H1 (cell line): ENCODE measurements at regions not wholly inside any gene's neighbourhood (a gene's known extent, or its start where the extent isn't known, plus 50 kb on each side); places are given as distances from the start of the nearest gene placed in this dataset.

Experiments
- CTCF ChIA-PET: fragments of 300-600 bp; sonication (Branson Sonifier 250); formaldehyde crosslinking; loops from one replicate; lab custom pipeline; 2021; ENCODE audit not compliant: partially characterized antibody; lab: Charles Lee
- POLR2A ChIA-PET: fragments of 300-600 bp; sonication (Branson Sonifier 250); formaldehyde crosslinking; loops from one replicate; lab custom pipeline; 2021; ENCODE audit warnings: inconsistent platforms; ENCODE audit not compliant: partially characterized antibody; lab: Charles Lee
- DNase-seq, 2 experiments: peaks; one replicate each; pipeline versions ENCODE4 v3.0.0 to v3.0.0-alpha.2; 2010 to 2022; ENCODE audit warnings: low spot score in 2 of 2, low read depth in 1 of 2, mixed read lengths in 1 of 2
- FAIRE-seq: peaks from 2 replicates; lab custom pipeline; 2011; peaks lifted over from hg19 to GRCh38; lab: Jason Lieb, UNC
- H2AFZ ChIP-seq: 2 replicates; pipeline ENCODE4 v1.8.1; 2012; ENCODE audit warnings: low read length, inconsistent platforms
- H2AK5ac ChIP-seq: 2 replicates; pipeline ENCODE4 v1.6.1; 2013; ENCODE audit warnings: low read depth, low read length
- H2BK120ac ChIP-seq: replicated peaks from 2 replicates; pipeline ENCODE3; 2013; ENCODE audit warnings: low read depth, low read length, inconsistent platforms
- H2BK12ac ChIP-seq: 2 replicates; pipeline ENCODE4 v1.6.1; 2013; ENCODE audit warnings: low read depth, low read length
- H2BK15ac ChIP-seq: 2 replicates; pipeline ENCODE4 v1.6.1; 2013; ENCODE audit warnings: low read length
- H2BK20ac ChIP-seq: 2 replicates; pipeline ENCODE4 v1.6.1; 2013; ENCODE audit warnings: low read length
- H2BK5ac ChIP-seq: 2 replicates; pipeline ENCODE4 v1.6.1; 2013; ENCODE audit warnings: low read depth, low read length
- H3K14ac ChIP-seq: 2 replicates; pipeline ENCODE4 v1.6.1; 2013; ENCODE audit warnings: inconsistent platforms; ENCODE audit not compliant: insufficient read length
- H3K18ac ChIP-seq: 2 replicates; pipeline ENCODE4 v1.6.1; 2013; ENCODE audit warnings: low read length; ENCODE audit errors: extremely low read depth
- H3K23ac ChIP-seq: 2 replicates; pipeline ENCODE4 v1.6.1; 2013; ENCODE audit warnings: inconsistent platforms; ENCODE audit not compliant: insufficient read length
- H3K23me2 ChIP-seq: 2 replicates; pipeline ENCODE4 v1.6.1; 2013; ENCODE audit warnings: low read depth, low read length
- H3K27ac ChIP-seq: 2 replicates; pipeline ENCODE4 v1.6.1; 2011; ENCODE audit warnings: low read depth, low read length, inconsistent platforms
- H3K27me3 ChIP-seq, 4 experiments: replicated peaks in 1 of 4; 1 replicate in 1 of 4; 2 replicates in 3 of 4; pipeline versions ENCODE4 v1.6.1 to v1.8.1; 2011 to 2013; ENCODE audit warnings: low read length in 3 of 4, mild to moderate bottlenecking in 3 of 4, inconsistent platforms in 2 of 4, mixed read lengths in 2 of 4, moderate library complexity in 1 of 4; ENCODE audit not compliant: control insufficient read depth in 3 of 4, insufficient read depth in 3 of 4; ENCODE audit errors: extremely low read depth in 1 of 4
- H3K36me3 ChIP-seq, 4 experiments: 2 replicates each; pipeline versions ENCODE4 v1.6.1 to v1.8.1; 2011 to 2013; ENCODE audit warnings: mild to moderate bottlenecking in 4 of 4, low read length in 3 of 4, moderate library complexity in 2 of 4, control low read depth in 1 of 4, inconsistent platforms in 1 of 4; ENCODE audit not compliant: insufficient read depth in 4 of 4, control insufficient read depth in 2 of 4
- H3K4ac ChIP-seq: replicated peaks from 2 replicates; pipeline ENCODE3; 2013; ENCODE audit warnings: low read length, low read depth, mixed read lengths, inconsistent platforms; ENCODE audit not compliant: insufficient read length
- H3K4me1 ChIP-seq, 4 experiments: replicated peaks in 1 of 4; 1 replicate in 1 of 4; 2 replicates in 3 of 4; pipeline versions ENCODE4 v1.6.1 to v1.8.1; 2011 to 2013; ENCODE audit warnings: low read length in 3 of 4, inconsistent platforms in 2 of 4, mixed read lengths in 1 of 4; ENCODE audit not compliant: insufficient read depth in 4 of 4, control insufficient read depth in 3 of 4
- H3K4me2 ChIP-seq, 2 experiments: 2 replicates each; pipeline versions ENCODE4 v1.6.1 to v1.8.1; 2011 to 2013; ENCODE audit warnings: low read depth in 2 of 2, low read length in 2 of 2, control low read depth in 1 of 2, inconsistent platforms in 1 of 2, mild to moderate bottlenecking in 1 of 2; ENCODE audit not compliant: insufficient read depth in 1 of 2
- H3K4me3 ChIP-seq, 4 experiments: fragments of 200-600, 300-600 bp in 1 of 4; sonication (generic), shearing (Covaris generic), sonication (Bioruptor Twin) in 1 of 4; 2 replicates each; pipeline versions ENCODE4 v1.5.1 to v1.8.1; 2011 to 2016; ENCODE audit warnings: low read length in 4 of 4, low read depth in 3 of 4, control low read depth in 2 of 4, inconsistent platforms in 2 of 4, mild to moderate bottlenecking in 2 of 4, mixed read lengths in 1 of 4, moderate library complexity in 1 of 4; ENCODE audit not compliant: insufficient read depth in 2 of 4; ENCODE audit errors: extremely low read depth in 1 of 4
- H3K56ac ChIP-seq: replicated peaks from 2 replicates; pipeline ENCODE3; 2013; ENCODE audit warnings: low read depth, mild to moderate bottlenecking, mixed read lengths, low read length, inconsistent platforms; ENCODE audit not compliant: insufficient read length
- H3K79me1 ChIP-seq: 2 replicates; pipeline ENCODE4 v1.6.1; 2013; ENCODE audit warnings: low read depth, low read length, control low read depth
- H3K79me2 ChIP-seq, 2 experiments: 2 replicates each; pipeline versions ENCODE4 v1.6.1 to v1.8.1; 2012 to 2013; ENCODE audit warnings: low read length in 2 of 2, mild to moderate bottlenecking in 2 of 2, inconsistent platforms in 1 of 2; ENCODE audit not compliant: insufficient read depth in 2 of 2, control insufficient read depth in 1 of 2
- H3K9ac ChIP-seq, 4 experiments: replicated peaks in 1 of 4; 1 replicate in 1 of 4; 2 replicates in 3 of 4; pipeline versions ENCODE4 v1.6.1 to v1.8.1; 2011 to 2013; ENCODE audit warnings: low read depth in 3 of 4, low read length in 3 of 4, control low read depth in 2 of 4, mild to moderate bottlenecking in 2 of 4, moderate library complexity in 2 of 4, inconsistent platforms in 1 of 4; ENCODE audit errors: extremely low read depth in 1 of 4
- H3K9me3 ChIP-seq, 2 experiments: 2 replicates each; pipeline versions ENCODE4 v1.6.1 to v1.8.1; 2012 to 2013; ENCODE audit warnings: mild to moderate bottlenecking in 2 of 2, moderate library complexity in 2 of 2, control low read depth in 1 of 2, inconsistent platforms in 1 of 2, low read depth in 1 of 2, low read length in 1 of 2, mixed read lengths in 1 of 2; ENCODE audit not compliant: insufficient read depth in 2 of 2
- H4K20me1 ChIP-seq, 2 experiments: replicated peaks in 1 of 2; 2 replicates each; pipeline versions ENCODE3 to v1.8.1; 2011 to 2013; ENCODE audit warnings: inconsistent platforms in 2 of 2, low read length in 2 of 2, mild to moderate bottlenecking in 1 of 2; ENCODE audit not compliant: insufficient read depth in 2 of 2, control insufficient read depth in 1 of 2
- H4K5ac ChIP-seq: 2 replicates; pipeline ENCODE4 v1.6.1; 2013; ENCODE audit warnings: low read length, low read depth, mixed read lengths, inconsistent platforms; ENCODE audit not compliant: insufficient read length
- H4K8ac ChIP-seq: 2 replicates; pipeline ENCODE4 v1.8.0; 2013; ENCODE audit warnings: mild to moderate bottlenecking, moderate library complexity, low read length, inconsistent platforms; ENCODE audit not compliant: insufficient read depth; ENCODE audit errors: extremely low read depth
- H4K91ac ChIP-seq: replicated peaks from 2 replicates; pipeline ENCODE3; 2013; ENCODE audit warnings: low read length, mixed read lengths, inconsistent platforms; ENCODE audit not compliant: insufficient read length
- ASH2L ChIP-seq: fragments of 200-600, 300-600 bp; sonication (generic); IDR thresholded peaks from one replicate; pipeline ENCODE4 v1.7.1; 2017; ENCODE audit warnings: low read length
- JUND ChIP-seq: IDR thresholded peaks from 2 replicates; pipeline ENCODE4 v1.6.1; 2011; ENCODE audit warnings: mild to moderate bottlenecking, improper control_type of control experiment, low read length
- RAD21 ChIP-seq, 2 experiments: IDR thresholded peaks in 1 of 2; conservative IDR thresholded peaks in 1 of 2; 2 replicates each; pipeline ENCODE4 v1.6.1; 2011; ENCODE audit warnings: low read depth in 2 of 2, low read length in 2 of 2, improper control_type of control experiment in 1 of 2, inconsistent platforms in 1 of 2, mild to moderate bottlenecking in 1 of 2, moderate library complexity in 1 of 2
- WGBS, 2 experiments: shearing (Covaris generic) in 1 of 2; methylation state at CpG; one replicate each; pipeline versions ENCODE4 v1.1.6 to v1.1.7; 2013 to 2015; ENCODE audit warnings: low lambda C conversion rate in 2 of 2, mixed read lengths in 2 of 2, inconsistent platforms in 1 of 2, low coverage in 1 of 2, missing lambda C conversion rate in 1 of 2; ENCODE audit not compliant: insufficient replicate concordance in 2 of 2, insufficient coverage in 1 of 2, insufficient read length in 1 of 2; ENCODE audit errors: extremely low coverage in 1 of 2, missing lambda C conversion rate in 1 of 2; 5-methylcytosine and 5-hydroxymethylcytosine counted together
- TF ChIP-seq, protein P1 (sequence below): IDR thresholded peaks from 2 replicates; pipeline ENCODE4 v1.6.1; 2011; ENCODE audit warnings: low read depth, mild to moderate bottlenecking, low read length; ENCODE audit not compliant: insufficient read depth

DNA sequence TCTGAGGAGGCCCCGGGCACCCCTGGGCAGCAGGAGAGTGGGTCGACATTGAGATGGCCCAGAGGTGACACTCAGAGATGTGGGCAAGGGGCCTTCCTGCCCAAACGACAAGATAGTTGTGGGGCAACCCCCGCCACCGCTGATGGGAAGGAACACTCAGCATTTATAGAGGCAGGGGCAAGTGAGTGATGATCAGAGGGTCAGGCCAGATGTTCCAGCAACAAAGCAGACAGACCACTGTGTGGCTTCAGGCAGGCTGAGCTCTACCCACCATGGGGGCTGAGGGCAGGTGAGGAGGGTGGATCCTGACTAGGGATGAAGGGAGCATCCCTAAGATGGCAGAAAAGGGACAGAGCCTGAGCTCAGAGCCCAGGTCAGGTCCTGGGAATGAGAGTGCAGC, 362.7 kb downstream of the PTPRU start:
- Histone ChIP-seq H3K9ac (no peak overlapping the region), H3K9me3 (peaks cover 3 to 12% of the 10 kb centered on the region in 2 experiments; a peak in 2 of 4 replicates), H2BK12ac (no peak overlapping the region), H4K8ac (no peak overlapping the region), H3K23me2 (peaks cover under 1% of the 10 kb centered on the region; the same call in 1 of the 2 replicates), H3K14ac (no peak overlapping the region), H3K79me1 (no peaks in the 10 kb centered on the region), H2BK120ac (no peak overlapping the region), H2BK15ac (no peak overlapping the region), H2AFZ (no peak overlapping the region), H3K27me3 (no peaks in the 10 kb centered on the region), H3K4ac (no peak overlapping the region), H3K27ac (no peak overlapping the region), H2BK5ac (no peak overlapping the region), H3K36me3 (no peaks in the 10 kb centered on the region), H3K4me3 (no peak overlapping the region), H2BK20ac (no peak overlapping the region), H4K91ac (no peak overlapping the region), H4K20me1 (no peaks in the 10 kb centered on the region), H3K4me1 (no peaks in the 10 kb centered on the region), H2AK5ac (no peak overlapping the region), H3K23ac (no peak overlapping the region), H3K18ac (no peak overlapping the region), H3K79me2 (no peaks in the 10 kb centered on the region), H3K56ac (no peak overlapping the region), H4K5ac (no peak overlapping the region)
- FAIRE-seq (no peak), DNase-seq (no peak)
- WGBS, 2 experiments = 72% methylated on average over 5 of the region's 5 CpGs; no CpG with 5 or more reads in 1 of the 2 experiments
- ChIA-PET POLR2A (no interaction called here), CTCF (interaction anchor here (0.8 kb wide), 1 partner anchor 214 kb away, joined by 3 read pairs; no protein-coding TSS in a partner anchor)
- TF ChIP-seq RAD21 (IDR thresholded peaks at IDR 0.05 in 1 of 2, conservative IDR thresholded peaks at IDR 0.05 in 1 of 2; ENCODE audit: low read depth in 2 of 2, low read length in 2 of 2) (no peak), JUND (no peak), ASH2L (no peak)
- TF ChIP-seq, protein P1, sequence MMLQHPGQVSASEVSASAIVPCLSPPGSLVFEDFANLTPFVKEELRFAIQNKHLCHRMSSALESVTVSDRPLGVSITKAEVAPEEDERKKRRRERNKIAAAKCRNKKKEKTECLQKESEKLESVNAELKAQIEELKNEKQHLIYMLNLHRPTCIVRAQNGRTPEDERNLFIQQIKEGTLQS = no peak
- TF ChIP-seq, all 59 proteins: peak for 0
- H3K4me2 ChIP-seq = no peak overlapping the region
